Epithelial cell of proximal tubule (primary cell): ENCODE measurements at regions not wholly inside any gene's neighbourhood (a gene's known extent, or its start where the extent isn't known, plus 50 kb on each side); places are given as distances from the start of the nearest gene placed in this dataset.
"Not testable (repeated sequence)": the region's sequence is repeated elsewhere in the genome, so short reads cannot be mapped to it uniquely, and the experiment has no call there.

Experiments
- DNase-seq: peaks from one replicate; pipeline ENCODE4 v3.0.0-alpha.2; 2011; ENCODE audit warnings: low read depth
- H3K4me3 ChIP-seq: 2 replicates; pipeline ENCODE4 v1.5.1; 2011; ENCODE audit warnings: low read depth, mild to moderate bottlenecking, low read length
- TF ChIP-seq, protein P1 (sequence below): conservative IDR thresholded peaks from 2 replicates; pipeline ENCODE4 v1.5.1; 2012; ENCODE audit warnings: low read depth, mild to moderate bottlenecking, low read length

DNA sequence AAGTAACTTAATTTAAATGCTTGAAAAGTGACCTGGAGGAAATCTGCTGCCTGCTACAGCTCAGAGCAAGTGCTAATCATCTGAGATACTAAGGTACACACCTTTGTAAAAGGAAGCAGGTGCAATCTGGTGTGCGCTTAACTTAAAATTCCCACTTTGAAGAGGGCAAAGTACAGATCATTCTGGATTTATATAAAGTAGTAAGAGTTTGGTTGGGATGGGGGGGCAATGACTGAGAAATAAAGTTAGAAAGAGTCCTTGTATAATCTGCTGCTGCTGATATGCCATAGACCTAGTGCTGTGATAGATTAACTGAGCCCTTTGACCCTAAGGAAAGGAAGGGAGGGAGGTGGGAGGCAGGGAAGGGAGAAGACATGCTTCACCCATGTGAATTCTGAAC is 141.0 kb downstream of the MTNR1A start:
- DNase-seq = no peak

DNA sequence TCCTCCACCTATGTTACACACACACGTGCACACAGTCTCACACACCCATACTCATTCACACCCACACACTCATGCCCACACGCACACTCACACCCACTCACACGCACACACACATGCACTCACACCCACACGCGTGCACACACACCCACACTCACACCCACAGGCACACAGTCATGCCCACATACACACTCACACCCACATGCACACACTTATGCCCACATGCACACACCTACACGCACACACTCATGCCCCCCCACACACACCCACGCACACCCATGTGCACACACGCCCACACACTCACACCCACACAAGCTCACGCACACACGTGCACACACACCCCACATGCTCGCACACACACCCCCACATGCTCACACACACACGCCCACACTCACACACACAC is 140.0 kb downstream of the F11 start:
- DNase-seq = no peak
- H3K4me3 ChIP-seq = no peak overlapping the region
- TF ChIP-seq, protein P1, sequence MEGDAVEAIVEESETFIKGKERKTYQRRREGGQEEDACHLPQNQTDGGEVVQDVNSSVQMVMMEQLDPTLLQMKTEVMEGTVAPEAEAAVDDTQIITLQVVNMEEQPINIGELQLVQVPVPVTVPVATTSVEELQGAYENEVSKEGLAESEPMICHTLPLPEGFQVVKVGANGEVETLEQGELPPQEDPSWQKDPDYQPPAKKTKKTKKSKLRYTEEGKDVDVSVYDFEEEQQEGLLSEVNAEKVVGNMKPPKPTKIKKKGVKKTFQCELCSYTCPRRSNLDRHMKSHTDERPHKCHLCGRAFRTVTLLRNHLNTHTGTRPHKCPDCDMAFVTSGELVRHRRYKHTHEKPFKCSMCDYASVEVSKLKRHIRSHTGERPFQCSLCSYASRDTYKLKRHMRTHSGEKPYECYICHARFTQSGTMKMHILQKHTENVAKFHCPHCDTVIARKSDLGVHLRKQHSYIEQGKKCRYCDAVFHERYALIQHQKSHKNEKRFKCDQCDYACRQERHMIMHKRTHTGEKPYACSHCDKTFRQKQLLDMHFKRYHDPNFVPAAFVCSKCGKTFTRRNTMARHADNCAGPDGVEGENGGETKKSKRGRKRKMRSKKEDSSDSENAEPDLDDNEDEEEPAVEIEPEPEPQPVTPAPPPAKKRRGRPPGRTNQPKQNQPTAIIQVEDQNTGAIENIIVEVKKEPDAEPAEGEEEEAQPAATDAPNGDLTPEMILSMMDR = no peak

More for the DNA sequence above, 141.0 kb downstream of the MTNR1A start:
- TF ChIP-seq, protein P1 = no peak
- H3K4me3 ChIP-seq = no peak overlapping the region

DNA sequence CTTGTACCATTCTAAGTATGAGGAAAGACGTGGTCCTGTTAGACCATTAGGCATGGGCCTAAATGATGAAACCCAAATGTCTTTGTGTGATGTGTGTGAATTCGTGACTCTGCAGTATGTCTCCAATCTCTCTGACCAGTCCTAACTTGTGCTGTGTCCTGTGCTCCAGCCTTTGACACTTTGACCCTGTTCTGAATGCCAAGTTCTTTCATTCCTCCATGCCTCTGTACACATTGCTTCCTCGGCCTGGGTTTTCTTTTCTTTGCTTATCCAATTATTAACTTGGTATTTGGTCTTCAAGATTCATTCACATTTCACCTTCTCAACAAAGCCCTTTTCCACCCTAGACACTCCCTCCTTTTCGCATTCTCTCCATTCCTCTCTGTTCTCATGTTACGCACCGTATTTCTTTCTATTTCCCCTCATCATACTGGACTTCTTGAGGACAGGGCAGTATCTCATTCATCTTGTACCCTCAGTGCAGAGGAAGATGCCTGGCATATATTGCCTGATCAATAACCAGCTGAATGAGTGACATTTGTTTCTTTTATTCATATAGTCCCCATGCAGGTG is 138.7 kb downstream of the F11 start:
- peak; percentile 43 for DNase-seq
- no peak overlapping the region for H3K4me3 ChIP-seq
- TF ChIP-seq, protein P1 = no peak

DNA sequence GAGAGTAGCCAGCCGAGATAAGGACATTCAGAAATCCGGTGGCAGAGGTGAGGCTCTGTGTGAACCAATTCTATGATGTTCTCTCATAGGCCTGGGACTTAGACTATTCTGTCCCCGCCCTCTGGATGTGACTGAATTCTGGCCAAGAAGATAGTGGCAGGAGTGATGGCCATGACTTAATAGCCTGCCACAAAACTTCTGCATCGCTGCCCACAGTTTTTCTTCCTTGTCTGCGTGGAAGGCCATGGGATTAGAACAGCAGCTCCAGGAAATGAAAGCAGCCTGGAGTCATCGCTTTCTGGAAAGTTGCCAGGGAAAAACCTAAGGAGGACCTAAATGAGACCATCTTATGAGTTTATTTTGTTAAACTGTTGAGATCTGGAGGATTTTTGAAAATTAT is 134.7 kb downstream of the F11 start:
- no peak overlapping the region for H3K4me3 ChIP-seq
- TF ChIP-seq, protein P1 = no peak
- DNase-seq = no peak

DNA sequence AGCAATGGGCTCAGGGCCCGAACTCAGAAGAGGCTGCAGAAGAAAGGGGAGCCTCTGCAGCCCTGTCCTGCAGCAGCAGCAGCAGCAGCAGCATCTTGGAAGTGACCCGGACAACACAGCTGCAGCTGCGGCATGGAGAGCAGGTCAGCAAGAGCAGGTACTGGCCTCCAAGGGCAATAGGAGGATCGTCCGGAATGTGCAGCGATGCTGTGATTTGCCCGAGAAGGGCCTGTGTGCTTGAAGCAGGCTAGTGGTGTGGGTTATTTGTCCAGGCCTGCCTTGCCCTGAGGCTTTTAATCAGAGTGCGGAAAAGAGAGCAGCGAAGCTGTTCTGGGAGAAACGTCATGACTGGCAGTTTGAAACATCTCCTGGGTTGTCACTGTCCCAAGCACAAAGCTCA is 126.0 kb downstream of the F11 start:
- no peak overlapping the region for H3K4me3 ChIP-seq
- no peak for DNase-seq
- TF ChIP-seq, protein P1 = no peak

DNA sequence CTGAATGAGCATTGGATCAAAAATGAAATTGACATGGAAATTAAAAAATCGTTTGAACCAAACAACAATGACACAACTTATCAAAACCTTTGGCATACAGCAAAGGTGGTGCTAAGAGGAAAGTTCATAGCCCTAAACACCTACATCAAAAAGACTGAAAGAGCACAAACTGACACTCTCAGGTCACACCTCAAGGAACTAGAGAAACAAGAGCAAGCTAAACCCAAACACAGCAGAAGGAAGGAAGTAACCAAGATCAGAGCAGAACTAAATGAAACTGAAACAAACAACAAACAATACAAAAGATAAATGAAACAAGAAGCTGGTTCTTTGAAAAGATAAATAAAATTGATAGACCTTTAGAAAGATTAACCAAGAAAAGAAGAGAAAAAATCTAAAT is 118.3 kb downstream of the F11 start:
- not testable (repeated sequence) for H3K4me3 ChIP-seq, DNase-seq

DNA sequence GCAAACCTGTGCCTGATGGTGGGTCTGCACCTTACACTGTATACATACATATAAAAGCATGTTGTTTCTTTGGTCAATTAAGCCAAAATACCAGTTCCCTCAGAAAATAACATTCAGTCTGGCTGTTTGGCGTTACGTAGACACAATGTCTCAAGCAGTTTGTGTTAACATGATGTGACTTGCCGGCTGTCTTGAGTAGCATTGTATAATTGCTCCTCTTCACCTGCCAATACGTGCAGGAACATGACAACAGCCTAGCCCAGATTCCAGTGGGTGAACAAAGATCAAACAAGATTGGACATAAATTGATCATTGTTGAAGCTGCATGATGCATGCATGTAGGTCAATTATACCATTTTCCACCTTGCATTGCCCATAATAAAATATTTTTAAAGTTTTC is 102.3 kb downstream of the F11 start:
- no peak for DNase-seq
- H3K4me3 ChIP-seq = no peak overlapping the region
- TF ChIP-seq, protein P1 = no peak

DNA sequence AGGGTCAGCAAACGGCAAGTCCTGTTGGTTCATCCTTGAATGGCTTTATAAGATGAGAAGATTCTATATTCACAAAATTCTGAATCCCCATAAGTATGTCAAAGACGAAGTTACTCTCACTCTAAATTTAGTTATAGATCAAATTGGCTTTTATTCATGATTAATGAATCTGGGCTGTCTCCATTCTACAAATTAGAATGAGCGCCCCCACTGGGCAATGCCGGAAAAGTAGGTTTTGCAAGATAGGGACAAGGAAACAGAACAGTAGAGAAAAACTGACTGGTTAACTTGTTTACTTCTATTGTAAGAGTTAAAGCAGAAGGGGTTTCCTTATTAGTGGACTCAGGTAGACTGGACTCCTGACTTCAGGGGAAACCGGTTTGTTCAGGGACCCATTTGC is 100.3 kb downstream of the F11 start:
- TF ChIP-seq, protein P1 = no peak
- no peak for DNase-seq
- H3K4me3 ChIP-seq = no peak overlapping the region
